Osteoblast (primary cell): ENCODE measurements at regions not wholly inside any gene's neighbourhood (a gene's known extent, or its start where the extent isn't known, plus 50 kb on each side); places are given as distances from the start of the nearest gene placed in this dataset.
"Not testable (repeated sequence)": the region's sequence is repeated elsewhere in the genome, so short reads cannot be mapped to it uniquely, and the experiment has no call there.

Source experiments
- DNase-seq: peaks from one replicate; pipeline ENCODE4 v3.0.0; 2011; ENCODE audit warnings: low spot score, mixed read lengths; ENCODE audit not compliant: insufficient read length; ENCODE audit errors: missing footprints
- H2AFZ ChIP-seq: 2 replicates; pipeline ENCODE4 v1.6.0; 2011; ENCODE audit warnings: mild to moderate bottlenecking, low read length
- H3K27ac ChIP-seq: 2 replicates; pipeline ENCODE4 v1.5.1; 2011; ENCODE audit warnings: mild to moderate bottlenecking, low read depth, low read length, moderate library complexity
- H3K27me3 ChIP-seq: 2 replicates; pipeline ENCODE4 v1.6.0; 2012; ENCODE audit warnings: mild to moderate bottlenecking, control low read depth, inconsistent platforms, low read length, moderate library complexity; ENCODE audit not compliant: insufficient read depth
- H3K36me3 ChIP-seq: 2 replicates; pipeline ENCODE4 v1.5.1; 2011; ENCODE audit warnings: mild to moderate bottlenecking, low read length, control low read depth, moderate library complexity; ENCODE audit not compliant: insufficient read depth
- H3K4me1 ChIP-seq: 2 replicates; pipeline ENCODE4 v1.5.1; 2011; ENCODE audit warnings: mild to moderate bottlenecking, low read length, control low read depth, moderate library complexity; ENCODE audit not compliant: insufficient read depth
- H3K4me2 ChIP-seq: 2 replicates; pipeline ENCODE4 v1.6.0; 2011; ENCODE audit warnings: mild to moderate bottlenecking, low read length; ENCODE audit not compliant: insufficient read depth
- H3K4me3 ChIP-seq: fragments of 200-600 bp; sonication (generic); 3 replicates; pipeline ENCODE4 v1.5.1; 2012; ENCODE audit warnings: mild to moderate bottlenecking, low read length, inconsistent platforms; ENCODE audit not compliant: insufficient read depth
- H3K79me2 ChIP-seq: 2 replicates; pipeline ENCODE4 v1.6.0; 2012; ENCODE audit warnings: mild to moderate bottlenecking, low read length, control low read depth, inconsistent platforms; ENCODE audit not compliant: insufficient read depth
- H3K9me3 ChIP-seq: 2 replicates; pipeline ENCODE4 v1.5.1; 2011; ENCODE audit warnings: low read depth, low read length, control low read depth
- H4K20me1 ChIP-seq: 2 replicates; pipeline ENCODE4 v1.6.0; 2012; ENCODE audit warnings: mild to moderate bottlenecking, low read length, control low read depth; ENCODE audit not compliant: insufficient read depth
- TF ChIP-seq, protein P1 (sequence below): IDR thresholded peaks from 2 replicates; pipeline ENCODE4 v1.5.1; 2011; ENCODE audit warnings: mild to moderate bottlenecking, low read depth, low read length, moderate library complexity; ENCODE audit errors: extremely low read depth

DNA sequence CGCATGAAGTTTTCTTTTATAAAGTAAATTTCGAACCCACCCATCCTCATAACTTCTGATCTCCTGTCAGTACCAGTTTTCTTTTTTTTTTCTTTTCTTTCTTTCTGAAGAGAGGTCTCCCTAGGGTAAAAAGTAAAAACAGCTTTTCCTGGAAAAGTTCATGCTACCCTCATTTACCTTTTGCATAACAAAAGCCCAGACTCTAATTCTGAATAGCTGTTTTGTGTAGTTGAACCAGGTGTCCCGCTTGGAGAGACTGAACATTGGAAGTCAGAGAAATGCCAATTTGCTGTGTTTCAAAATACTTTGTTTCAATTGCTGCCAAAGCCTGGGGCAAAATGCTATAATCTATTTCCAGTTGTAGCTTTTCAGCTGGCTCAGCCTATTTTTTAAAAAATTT, 113.7 kb upstream of the RUNX1 start:
- no peaks in the 10 kb centered on the region for H3K36me3 ChIP-seq
- H3K4me2 ChIP-seq: no peak overlapping the region
- H2AFZ ChIP-seq: no peak overlapping the region
- peaks cover 2% of the 10 kb centered on the region for H3K9me3 ChIP-seq
- H3K27me3 ChIP-seq: no peaks in the 10 kb centered on the region
- H3K4me3 ChIP-seq: no peak overlapping the region
- H3K4me1 ChIP-seq: peaks cover 9% of the 10 kb centered on the region
- H4K20me1 ChIP-seq: no peaks in the 10 kb centered on the region
- DNase-seq: no peak
- H3K27ac ChIP-seq: no peak overlapping the region
- TF ChIP-seq, protein P1, sequence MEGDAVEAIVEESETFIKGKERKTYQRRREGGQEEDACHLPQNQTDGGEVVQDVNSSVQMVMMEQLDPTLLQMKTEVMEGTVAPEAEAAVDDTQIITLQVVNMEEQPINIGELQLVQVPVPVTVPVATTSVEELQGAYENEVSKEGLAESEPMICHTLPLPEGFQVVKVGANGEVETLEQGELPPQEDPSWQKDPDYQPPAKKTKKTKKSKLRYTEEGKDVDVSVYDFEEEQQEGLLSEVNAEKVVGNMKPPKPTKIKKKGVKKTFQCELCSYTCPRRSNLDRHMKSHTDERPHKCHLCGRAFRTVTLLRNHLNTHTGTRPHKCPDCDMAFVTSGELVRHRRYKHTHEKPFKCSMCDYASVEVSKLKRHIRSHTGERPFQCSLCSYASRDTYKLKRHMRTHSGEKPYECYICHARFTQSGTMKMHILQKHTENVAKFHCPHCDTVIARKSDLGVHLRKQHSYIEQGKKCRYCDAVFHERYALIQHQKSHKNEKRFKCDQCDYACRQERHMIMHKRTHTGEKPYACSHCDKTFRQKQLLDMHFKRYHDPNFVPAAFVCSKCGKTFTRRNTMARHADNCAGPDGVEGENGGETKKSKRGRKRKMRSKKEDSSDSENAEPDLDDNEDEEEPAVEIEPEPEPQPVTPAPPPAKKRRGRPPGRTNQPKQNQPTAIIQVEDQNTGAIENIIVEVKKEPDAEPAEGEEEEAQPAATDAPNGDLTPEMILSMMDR: no peak
- H3K79me2 ChIP-seq: no peaks in the 10 kb centered on the region

DNA sequence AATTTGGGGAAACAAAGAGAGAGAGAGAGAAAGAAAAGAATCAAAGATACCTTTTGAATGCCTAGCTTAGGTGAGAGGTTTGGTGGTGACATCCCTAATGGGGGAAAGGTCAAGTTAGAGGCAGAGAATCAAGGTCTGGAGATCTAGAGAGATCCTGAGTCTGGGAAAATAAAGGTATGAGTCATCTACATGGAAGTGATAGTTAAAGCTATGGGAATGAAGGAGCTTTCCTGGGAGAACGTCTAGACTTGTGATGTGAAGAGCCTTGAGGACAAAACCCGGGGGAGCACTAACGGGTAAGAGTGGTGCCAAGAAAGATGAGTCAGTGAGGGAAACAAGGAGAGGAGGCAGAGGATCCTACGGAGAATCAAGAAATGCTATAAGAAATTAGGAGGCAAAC, 110.8 kb upstream of the RUNX1 start:
- Histone ChIP-seq H3K4me2 (peak overlapping the region; percentile 47), H3K79me2 (no peaks in the 10 kb centered on the region), H3K9me3 (no peaks in the 10 kb centered on the region), H3K27me3 (no peaks in the 10 kb centered on the region), H3K36me3 (no peaks in the 10 kb centered on the region), H2AFZ (no peak overlapping the region), H4K20me1 (no peaks in the 10 kb centered on the region), H3K27ac (peak overlapping the region; percentile 84), H3K4me1 (peaks cover 9% of the 10 kb centered on the region), H3K4me3 (no peak overlapping the region)
- DNase-seq: peak; percentile 68
- TF ChIP-seq, protein P1: no peak

DNA sequence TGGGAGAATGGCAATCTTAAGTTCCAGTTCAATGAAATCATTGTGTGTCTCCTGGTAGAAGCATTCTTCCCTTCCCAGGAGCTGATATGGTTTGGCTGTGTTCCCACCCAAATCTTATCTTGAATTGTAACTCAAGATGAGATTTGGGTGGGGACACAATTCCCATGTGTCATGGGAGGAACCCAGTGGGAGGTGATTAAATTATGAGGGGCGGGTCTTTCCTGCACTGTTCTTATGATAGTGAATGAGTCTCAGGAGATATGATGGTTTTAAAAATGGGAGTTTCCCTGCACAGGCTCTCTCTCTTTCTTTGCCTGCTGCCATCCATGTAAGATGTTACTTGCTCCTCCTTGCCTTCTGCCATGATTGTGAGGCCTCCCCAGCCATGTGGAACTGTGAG, 108.3 kb upstream of the RUNX1 start:
- not testable (repeated sequence) for H3K27ac ChIP-seq, H3K4me1 ChIP-seq, H2AFZ ChIP-seq, DNase-seq, H3K36me3 ChIP-seq, H3K27me3 ChIP-seq, H3K9me3 ChIP-seq, H3K79me2 ChIP-seq, H4K20me1 ChIP-seq, H3K4me2 ChIP-seq, H3K4me3 ChIP-seq

DNA sequence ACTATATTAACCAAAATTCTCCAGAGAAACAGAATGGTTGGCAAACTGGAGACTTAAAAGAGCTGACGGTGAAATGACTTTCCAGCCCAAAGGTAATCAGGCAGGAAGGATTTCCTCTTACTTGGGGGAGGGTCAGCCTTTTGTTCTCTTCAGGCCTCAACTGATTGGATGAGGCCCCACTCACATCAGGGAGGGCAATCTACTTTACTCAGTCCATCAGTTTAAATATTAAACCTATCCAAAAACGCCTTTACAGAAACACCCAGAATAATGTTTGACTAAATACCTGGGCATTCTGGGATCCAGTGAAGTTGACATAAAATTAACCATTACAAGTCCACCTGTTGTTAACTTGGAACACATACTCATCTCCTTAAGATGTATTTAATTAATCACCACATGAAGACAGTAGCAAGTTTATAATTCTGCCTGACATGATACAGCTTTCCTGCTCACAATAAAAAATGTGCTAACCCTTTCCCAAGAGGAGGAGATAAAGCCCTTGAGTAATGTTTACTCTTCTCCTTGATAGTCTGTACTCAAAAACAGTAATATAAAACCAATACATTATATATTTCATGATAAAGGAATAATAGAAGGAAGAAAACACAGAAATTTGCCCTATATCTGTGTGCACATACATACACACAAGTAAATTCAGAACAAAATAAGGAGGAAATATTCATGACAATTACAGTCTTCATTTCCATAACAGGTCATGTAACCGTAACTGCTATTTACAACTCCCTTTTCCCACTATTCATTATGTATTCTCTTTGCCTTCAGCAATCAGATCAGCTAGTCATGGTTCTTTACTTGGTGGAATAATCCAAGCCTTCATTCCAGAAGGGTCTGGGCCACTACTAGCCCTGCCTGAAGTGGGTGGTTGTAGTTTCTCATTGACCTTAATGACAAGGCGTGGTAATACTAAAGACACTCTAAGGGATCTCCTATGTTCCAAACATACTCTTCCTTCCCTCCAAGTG, 107.5 kb upstream of the RUNX1 start:
- TF ChIP-seq, protein P1: no peak
- Histone ChIP-seq H3K79me2 (no peaks in the 10 kb centered on the region), H3K4me3 (no peak overlapping the region), H4K20me1 (no peaks in the 10 kb centered on the region), H3K27me3 (no peaks in the 10 kb centered on the region), H3K9me3 (no peaks in the 10 kb centered on the region), H2AFZ (no peak overlapping the region), H3K4me1 (peaks cover 10% of the 10 kb centered on the region), H3K36me3 (no peaks in the 10 kb centered on the region), H3K4me2 (no peak overlapping the region), H3K27ac (no peak overlapping the region)
- DNase-seq: no peak
